NT2/D1 (cell line): ENCODE measurements at regions not wholly inside any gene's neighbourhood (a gene's known extent, or its start where the extent isn't known, plus 50 kb on each side); places are given as distances from the start of the nearest gene placed in this dataset.

Experiments
- DNase-seq: peaks from one replicate; pipeline ENCODE4 v3.0.0-alpha.2; 2011; ENCODE audit warnings: low read depth, low spot score
- H3K27me3 ChIP-seq: 2 replicates; pipeline ENCODE4 v1.6.0; 2011; ENCODE audit warnings: mild to moderate bottlenecking; ENCODE audit not compliant: insufficient read length, insufficient read depth
- H3K36me3 ChIP-seq: 2 replicates; pipeline ENCODE4 v1.6.1; 2011; ENCODE audit warnings: mild to moderate bottlenecking, low read length, mixed read lengths; ENCODE audit not compliant: insufficient read depth, insufficient read length
- H3K4me1 ChIP-seq: 2 replicates; pipeline ENCODE4 v1.5.1; 2011; ENCODE audit not compliant: insufficient read depth, insufficient read length
- H3K4me3 ChIP-seq: 2 replicates; pipeline ENCODE4 v1.5.1; 2011; ENCODE audit warnings: low read depth; ENCODE audit not compliant: insufficient read length
- H3K9ac ChIP-seq: 2 replicates; pipeline ENCODE4 v1.6.0; 2011; ENCODE audit warnings: low read depth; ENCODE audit not compliant: insufficient read length
- H3K9me3 ChIP-seq: 2 replicates; pipeline ENCODE4 v1.5.1; 2011; ENCODE audit warnings: mild to moderate bottlenecking, low read length; ENCODE audit not compliant: insufficient read depth
- SUZ12 ChIP-seq: IDR thresholded peaks from 2 replicates; pipeline ENCODE4 v1.6.1; 2011; ENCODE audit not compliant: insufficient read length, insufficient read depth; ENCODE audit errors: extremely low read depth
- YY1 ChIP-seq: IDR thresholded peaks from 2 replicates; pipeline ENCODE4 v1.6.1; 2011; ENCODE audit not compliant: insufficient read length, insufficient read depth
- ZNF274 ChIP-seq: IDR thresholded peaks from 2 replicates; pipeline ENCODE4 v1.6.1; 2011; ENCODE audit warnings: mild to moderate bottlenecking, low read depth, low read length

GRCh38 chr5:40384782-40385390, 294.8 kb upstream of the PTGER4 start:
- Histone ChIP-seq H3K9me3 (no peaks in the 10 kb centered on the region), H3K9ac (no peak overlapping the region), H3K27me3 (no peaks in the 10 kb centered on the region), H3K36me3 (no peaks in the 10 kb centered on the region), H3K4me1 (no peaks in the 10 kb centered on the region), H3K4me3 (no peak overlapping the region)
- no peak for DNase-seq
- TF ChIP-seq YY1 = no peak

GRCh38 chr5:40383749-40384651, 295.7 kb upstream of the PTGER4 start:
- Histone ChIP-seq H3K27me3 (no peaks in the 10 kb centered on the region), H3K36me3 (no peaks in the 10 kb centered on the region), H3K4me1 (no peaks in the 10 kb centered on the region), H3K4me3 (no peak overlapping the region), H3K9me3 (no peaks in the 10 kb centered on the region), H3K9ac (no peak overlapping the region)
- DNase-seq = no peak
- TF ChIP-seq ZNF274 (no peak), SUZ12 (no peak), YY1 (no peak)

- DNase-seq = no peak
Measured at GRCh38 chr5:40381676-40382363, 297.9 kb upstream of the PTGER4 start.

GRCh38 chr5:40381016-40381415, 298.7 kb upstream of the PTGER4 start:
- no peaks in the 10 kb centered on the region for H3K36me3 ChIP-seq
- H3K9ac ChIP-seq = no peak overlapping the region
- TF ChIP-seq SUZ12 (no peak), ZNF274 (no peak)
- DNase-seq = no peak
- H3K4me3 ChIP-seq = no peak overlapping the region
- no peaks in the 10 kb centered on the region for H3K9me3 ChIP-seq
- H3K27me3 ChIP-seq = no peaks in the 10 kb centered on the region
- H3K4me1 ChIP-seq = no peaks in the 10 kb centered on the region

More at GRCh38 chr5:40381676-40382363, 297.9 kb upstream of the PTGER4 start:
- H3K27me3 ChIP-seq = no peaks in the 10 kb centered on the region
- H3K4me3 ChIP-seq = no peak overlapping the region
- H3K4me1 ChIP-seq = no peaks in the 10 kb centered on the region
- TF ChIP-seq SUZ12 (no peak), YY1 (no peak), ZNF274 (no peak)
- no peaks in the 10 kb centered on the region for H3K9me3 ChIP-seq
- no peaks in the 10 kb centered on the region for H3K36me3 ChIP-seq
- H3K9ac ChIP-seq = no peak overlapping the region

GRCh38 chr5:40378396-40379177, 301.1 kb upstream of the PTGER4 start:
- Histone ChIP-seq H3K27me3 (no peaks in the 10 kb centered on the region), H3K4me3 (no peak overlapping the region), H3K4me1 (no peaks in the 10 kb centered on the region), H3K36me3 (no peaks in the 10 kb centered on the region), H3K9ac (no peak overlapping the region), H3K9me3 (no peaks in the 10 kb centered on the region)
- TF ChIP-seq YY1 (no peak), ZNF274 (no peak), SUZ12 (no peak)
- DNase-seq = no peak

GRCh38 chr5:40376566-40376965, 303.1 kb upstream of the PTGER4 start:
- no peak for DNase-seq
- H3K27me3 ChIP-seq = no peaks in the 10 kb centered on the region
- H3K9ac ChIP-seq = no peak overlapping the region

More at GRCh38 chr5:40376566-40376965, 303.1 kb upstream of the PTGER4 start:
- TF ChIP-seq SUZ12 = no peak
- no peaks in the 10 kb centered on the region for H3K36me3 ChIP-seq
- H3K9me3 ChIP-seq = no peaks in the 10 kb centered on the region
- H3K4me1 ChIP-seq = no peaks in the 10 kb centered on the region
- no peak overlapping the region for H3K4me3 ChIP-seq
